ENCODE measurements at regions not wholly inside any gene's neighbourhood (a gene's known extent, or its start where the extent isn't known, plus 50 kb on each side); places are given as distances from the start of the nearest gene placed in this dataset.

- H3K4me1 Mint-ChIP-seq = no peaks in the 10 kb centered on the region
- no peaks in the 10 kb centered on the region for H3K36me3 Mint-ChIP-seq (ENCODE audit: low read depth)
- no peaks in the 10 kb centered on the region for H3K27me3 Mint-ChIP-seq
- DNase-seq (no peak), ATAC-seq (no peak)
- no peak overlapping the region for H3K4me3 Mint-ChIP-seq
- H3K9me3 Mint-ChIP-seq = no peaks in the 10 kb centered on the region
- no peak overlapping the region for H3K27ac Mint-ChIP-seq
These were observed 481.0 kb downstream of the TNS1 start for GRCh38 chr2:217521820-217522219.

GRCh38 chr2:217520356-217521010 is 482.3 kb downstream of the TNS1 start:
- no peak for DNase-seq
- no peaks in the 10 kb centered on the region for H3K4me1 Mint-ChIP-seq
- H3K9me3 Mint-ChIP-seq = no peaks in the 10 kb centered on the region
- no peak overlapping the region for H3K27ac Mint-ChIP-seq
- H3K27me3 Mint-ChIP-seq = no peaks in the 10 kb centered on the region
- no peak for ATAC-seq
- H3K36me3 Mint-ChIP-seq (ENCODE audit: low read depth) = no peaks in the 10 kb centered on the region
- H3K4me3 Mint-ChIP-seq = no peak overlapping the region

GRCh38 chr2:217517402-217517801 is 485.4 kb downstream of the TNS1 start:
- Mint-ChIP-seq H3K9me3 (no peaks in the 10 kb centered on the region), H3K36me3 (ENCODE audit: low read depth) (no peaks in the 10 kb centered on the region), H3K4me1 (peaks cover 5% of the 10 kb centered on the region), H3K27me3 (no peaks in the 10 kb centered on the region), H3K4me3 (no peak overlapping the region), H3K27ac (no peak overlapping the region)
- DNase-seq = no peak
- ATAC-seq = no peak

GRCh38 chr2:217515615-217516309 is 487.0 kb downstream of the TNS1 start:
- ATAC-seq (no peak), DNase-seq (no peak)
- H3K27me3 Mint-ChIP-seq = no peaks in the 10 kb centered on the region
- H3K4me3 Mint-ChIP-seq = no peak overlapping the region
- H3K27ac Mint-ChIP-seq = no peak overlapping the region
- H3K36me3 Mint-ChIP-seq (ENCODE audit: low read depth) = no peaks in the 10 kb centered on the region
- H3K4me1 Mint-ChIP-seq = peaks cover 5% of the 10 kb centered on the region
- no peaks in the 10 kb centered on the region for H3K9me3 Mint-ChIP-seq

DNA sequence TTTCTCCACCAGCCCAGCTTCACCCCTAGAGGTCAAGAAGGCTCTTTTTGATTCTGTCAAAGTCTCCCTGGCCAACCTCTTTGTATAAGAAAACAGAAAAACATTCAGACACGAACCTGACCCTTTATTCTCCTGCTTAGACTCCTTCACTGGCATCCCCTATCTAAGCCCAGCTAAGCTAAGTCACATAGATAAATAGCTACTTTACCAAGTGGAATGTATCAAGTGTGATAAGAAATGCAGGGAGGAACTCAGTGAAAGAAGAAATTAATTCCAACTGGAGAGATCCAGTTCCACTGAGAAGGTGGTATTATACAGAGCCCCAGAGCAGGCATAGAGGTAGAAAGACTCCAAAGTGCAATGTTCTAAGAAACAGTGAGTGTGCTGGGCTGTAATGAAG is 489.5 kb downstream of the TNS1 start:
- no peak overlapping the region for H3K27ac Mint-ChIP-seq
- peaks cover 6% of the 10 kb centered on the region for H3K27me3 Mint-ChIP-seq
- H3K36me3 Mint-ChIP-seq (ENCODE audit: low read depth) = no peaks in the 10 kb centered on the region
- H3K4me1 Mint-ChIP-seq = peaks cover 8% of the 10 kb centered on the region
- ATAC-seq (no peak), DNase-seq (no peak)
- no peak overlapping the region for H3K4me3 Mint-ChIP-seq
- no peaks in the 10 kb centered on the region for H3K9me3 Mint-ChIP-seq

DNA sequence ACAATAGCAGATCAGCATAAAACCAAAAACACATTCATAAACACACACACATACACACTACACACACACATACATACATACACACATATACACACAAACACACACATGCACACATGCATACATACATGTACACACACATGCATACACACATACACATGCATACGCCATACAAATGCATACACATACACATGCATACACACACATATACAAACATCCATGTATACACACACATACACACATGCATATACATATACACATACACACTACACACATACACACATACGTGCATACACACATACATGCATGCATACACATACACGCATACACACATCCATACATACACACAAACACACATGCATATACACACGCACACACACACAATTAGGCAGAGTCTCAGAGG is 490.1 kb downstream of the TNS1 start:
- H3K27me3 Mint-ChIP-seq = peaks cover 6% of the 10 kb centered on the region
- H3K4me1 Mint-ChIP-seq = peaks cover 8% of the 10 kb centered on the region
- no peak overlapping the region for H3K27ac Mint-ChIP-seq

GRCh38 chr2:217512259-217512658 is 490.5 kb downstream of the TNS1 start:
- no peak overlapping the region for H3K4me3 Mint-ChIP-seq
- ATAC-seq = no peak
- peaks cover 6% of the 10 kb centered on the region for H3K27me3 Mint-ChIP-seq
- H3K4me1 Mint-ChIP-seq = peaks cover 8% of the 10 kb centered on the region
- H3K36me3 Mint-ChIP-seq (ENCODE audit: low read depth) = no peaks in the 10 kb centered on the region
- no peaks in the 10 kb centered on the region for H3K9me3 Mint-ChIP-seq
- DNase-seq = no peak
- H3K27ac Mint-ChIP-seq = no peak overlapping the region

More for the DNA sequence above, 490.1 kb downstream of the TNS1 start:
- no peak for DNase-seq
- no peaks in the 10 kb centered on the region for H3K9me3 Mint-ChIP-seq
- no peak for ATAC-seq
- H3K36me3 Mint-ChIP-seq (ENCODE audit: low read depth) = no peaks in the 10 kb centered on the region
- no peak overlapping the region for H3K4me3 Mint-ChIP-seq

DNA sequence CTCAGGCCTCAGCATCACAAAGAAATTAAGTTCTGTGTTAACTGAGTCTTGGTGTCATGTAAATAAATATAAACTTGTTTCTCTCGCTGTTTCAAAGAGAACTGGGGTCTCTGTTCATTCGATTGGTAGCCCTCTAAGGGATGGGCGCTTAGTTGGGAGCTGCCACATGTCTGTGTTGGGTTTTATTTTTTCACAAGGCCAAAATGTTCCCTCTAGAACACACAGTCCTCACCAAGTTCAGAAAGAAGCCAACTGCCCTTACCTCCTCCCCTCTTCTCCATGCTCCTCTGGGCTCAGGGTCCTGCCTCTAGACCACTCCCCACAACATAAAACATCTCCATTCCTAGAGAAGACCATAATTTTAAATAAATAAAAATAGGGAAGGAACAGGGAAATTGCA is 490.9 kb downstream of the TNS1 start:
- Mint-ChIP-seq H3K4me3 (no peak overlapping the region), H3K27me3 (peaks cover 6% of the 10 kb centered on the region), H3K4me1 (peaks cover 8% of the 10 kb centered on the region), H3K27ac (no peak overlapping the region), H3K36me3 (ENCODE audit: low read depth) (no peaks in the 10 kb centered on the region), H3K9me3 (no peaks in the 10 kb centered on the region)
- DNase-seq = no peak
- ATAC-seq = no peak

DNA sequence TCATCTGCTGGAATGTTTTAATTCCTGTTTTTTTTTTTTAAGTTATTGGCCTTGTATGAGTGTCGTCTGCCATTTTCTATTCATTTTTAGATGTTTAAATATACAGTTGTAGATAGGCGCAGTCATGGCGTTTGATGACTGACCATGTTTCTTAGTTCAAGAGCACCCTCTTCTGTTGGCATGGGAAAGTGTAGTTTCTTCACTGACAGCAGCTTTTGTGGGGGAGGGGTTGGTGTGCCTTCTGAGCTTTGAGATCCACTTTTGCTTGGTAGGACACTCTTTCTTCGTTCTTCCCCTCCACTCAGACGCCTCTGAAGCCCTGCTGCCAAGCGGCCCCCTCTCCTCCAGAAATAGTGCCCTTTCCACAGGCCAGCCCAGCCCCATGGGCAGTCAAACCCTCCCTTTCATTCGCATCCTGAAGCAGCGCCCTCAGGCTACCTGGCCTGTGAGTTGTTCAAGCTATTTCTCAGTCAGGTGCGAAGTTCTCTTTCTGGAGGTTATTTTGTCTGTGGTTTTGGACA is 492.0 kb downstream of the TNS1 start:
- ATAC-seq = no peak
- Mint-ChIP-seq H3K27me3 (peaks cover 6% of the 10 kb centered on the region), H3K27ac (no peak overlapping the region), H3K36me3 (ENCODE audit: low read depth) (no peaks in the 10 kb centered on the region), H3K4me1 (peaks cover 8% of the 10 kb centered on the region), H3K9me3 (no peaks in the 10 kb centered on the region), H3K4me3 (no peak overlapping the region)
- DNase-seq = peak; percentile 46

- ATAC-seq = no peak
- H3K27ac Mint-ChIP-seq = no peak overlapping the region
- H3K4me3 Mint-ChIP-seq = no peak overlapping the region
- no peaks in the 10 kb centered on the region for H3K36me3 Mint-ChIP-seq (ENCODE audit: low read depth)
- no peaks in the 10 kb centered on the region for H3K9me3 Mint-ChIP-seq
- peaks cover 3% of the 10 kb centered on the region for H3K27me3 Mint-ChIP-seq
- DNase-seq = no peak
- H3K4me1 Mint-ChIP-seq = no peaks in the 10 kb centered on the region
These were observed 497.5 kb downstream of the TNS1 start for GRCh38 chr2:217505303-217505702.

DNA sequence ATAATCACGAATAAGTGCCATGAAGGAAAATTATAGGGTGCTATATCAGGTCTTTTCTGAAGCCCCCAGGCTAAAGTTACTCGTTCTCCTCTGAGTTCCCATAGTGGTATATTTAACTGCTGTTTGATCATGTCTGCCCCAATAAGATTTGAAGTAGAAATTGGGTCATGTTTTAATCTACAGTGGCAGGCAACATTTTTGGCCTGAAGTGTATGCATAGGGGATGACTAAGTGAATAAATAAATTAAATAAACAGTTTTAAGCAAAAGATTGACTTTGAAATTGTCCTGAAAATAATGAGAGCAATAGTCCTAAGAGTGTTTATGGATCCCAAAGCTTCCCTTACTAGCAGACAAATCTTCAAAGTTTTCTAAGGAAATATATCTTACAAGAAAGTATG is 500.9 kb downstream of the TNS1 start:
- no peaks in the 10 kb centered on the region for H3K4me1 Mint-ChIP-seq
- ATAC-seq = no peak
- no peaks in the 10 kb centered on the region for H3K9me3 Mint-ChIP-seq
- DNase-seq = no peak
- H3K27me3 Mint-ChIP-seq = peaks cover 2% of the 10 kb centered on the region
- no peaks in the 10 kb centered on the region for H3K36me3 Mint-ChIP-seq (ENCODE audit: low read depth)
- H3K4me3 Mint-ChIP-seq = no peak overlapping the region
- no peak overlapping the region for H3K27ac Mint-ChIP-seq

GRCh38 chr2:217497843-217498377 is 504.9 kb downstream of the TNS1 start:
- H3K27me3 Mint-ChIP-seq = peaks cover 4% of the 10 kb centered on the region
- no peaks in the 10 kb centered on the region for H3K4me1 Mint-ChIP-seq
- H3K36me3 Mint-ChIP-seq (ENCODE audit: low read depth) = no peaks in the 10 kb centered on the region
- H3K9me3 Mint-ChIP-seq = peaks cover 3% of the 10 kb centered on the region
- no peak overlapping the region for H3K27ac Mint-ChIP-seq
- H3K4me3 Mint-ChIP-seq = no peak overlapping the region
- ATAC-seq = no peak
- DNase-seq = no peak

GRCh38 chr2:217494557-217494956 is 508.2 kb downstream of the TNS1 start:
- H3K4me3 Mint-ChIP-seq = no peak overlapping the region
- ATAC-seq = no peak
- H3K9me3 Mint-ChIP-seq = peaks cover 3% of the 10 kb centered on the region
- H3K27me3 Mint-ChIP-seq = peaks cover 5% of the 10 kb centered on the region
- H3K36me3 Mint-ChIP-seq (ENCODE audit: low read depth) = no peaks in the 10 kb centered on the region
- H3K27ac Mint-ChIP-seq = no peak overlapping the region
- no peaks in the 10 kb centered on the region for H3K4me1 Mint-ChIP-seq
- DNase-seq = no peak

GRCh38 chr2:217491271-217491670 is 511.5 kb downstream of the TNS1 start:
- no peak overlapping the region for H3K4me3 Mint-ChIP-seq
- H3K9me3 Mint-ChIP-seq = peaks cover 3% of the 10 kb centered on the region
- peaks cover 5% of the 10 kb centered on the region for H3K27me3 Mint-ChIP-seq
- H3K27ac Mint-ChIP-seq = no peak overlapping the region
- ATAC-seq (no peak), DNase-seq (no peak)
- H3K36me3 Mint-ChIP-seq (ENCODE audit: low read depth) = no peaks in the 10 kb centered on the region
- no peaks in the 10 kb centered on the region for H3K4me1 Mint-ChIP-seq
